Progenitor cell of endocrine pancreas (in vitro differentiated cells): ENCODE measurements at regions not wholly inside any gene's neighbourhood (a gene's known extent, or its start where the extent isn't known, plus 50 kb on each side); places are given as distances from the start of the nearest gene placed in this dataset.

Source experiments
- DNase-seq: peaks from one replicate; pipeline ENCODE4 v3.0.0; 2021; ENCODE audit warnings: low spot score; ENCODE audit not compliant: unreplicated experiment
- H3K27ac Mint-ChIP-seq: 2 replicates; pipeline ENCODE4 v1.8.0; 2021; ENCODE audit warnings: mild to moderate bottlenecking, moderate library complexity, mixed read lengths
- H3K27me3 Mint-ChIP-seq: 2 replicates; pipeline ENCODE4 v1.8.0; 2021; ENCODE audit warnings: mixed read lengths
- H3K36me3 Mint-ChIP-seq: 2 replicates; pipeline ENCODE4 v1.8.0; 2022; ENCODE audit warnings: mixed read lengths; ENCODE audit not compliant: insufficient read depth
- H3K4me1 Mint-ChIP-seq: 2 replicates; pipeline ENCODE4 v1.8.0; 2021; ENCODE audit warnings: low read depth, mixed read lengths
- H3K4me3 Mint-ChIP-seq: 2 replicates; pipeline ENCODE4 v1.8.0; 2021; ENCODE audit warnings: low read depth, mild to moderate bottlenecking, moderate library complexity, mixed read lengths
- H3K9me3 Mint-ChIP-seq: 2 replicates; pipeline ENCODE4 v1.8.0; 2021; ENCODE audit warnings: low read depth, mixed read lengths
- TF ChIP-seq, protein P1 (sequence below): fragments of 200-600 bp; sonication (generic); IDR thresholded peaks from one replicate; pipeline ENCODE4 v1.5.0; 2021; ENCODE audit warnings: antibody characterized with exemption, mild to moderate bottlenecking; ENCODE audit not compliant: unreplicated experiment

DNA sequence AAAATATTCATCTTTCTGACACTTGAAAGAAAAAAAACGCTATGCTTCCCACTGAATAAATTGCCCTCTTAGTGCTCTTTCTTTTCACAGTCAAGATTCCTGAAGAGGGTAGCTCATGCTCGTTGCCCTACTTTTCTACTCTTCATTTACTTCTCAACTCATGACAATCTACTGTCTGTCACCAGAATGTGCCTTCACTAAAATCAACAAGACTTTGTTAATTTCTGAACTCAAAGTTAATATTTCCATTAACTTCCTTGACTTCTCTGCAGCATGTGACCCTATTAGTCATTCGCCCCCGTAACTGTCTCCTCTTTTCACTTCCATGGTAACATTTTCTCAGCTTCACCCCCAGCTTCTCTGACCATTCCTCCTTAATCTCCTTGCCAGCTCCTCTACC, 98.9 kb upstream of the MAPRE2 start:
- TF ChIP-seq, protein P1, sequence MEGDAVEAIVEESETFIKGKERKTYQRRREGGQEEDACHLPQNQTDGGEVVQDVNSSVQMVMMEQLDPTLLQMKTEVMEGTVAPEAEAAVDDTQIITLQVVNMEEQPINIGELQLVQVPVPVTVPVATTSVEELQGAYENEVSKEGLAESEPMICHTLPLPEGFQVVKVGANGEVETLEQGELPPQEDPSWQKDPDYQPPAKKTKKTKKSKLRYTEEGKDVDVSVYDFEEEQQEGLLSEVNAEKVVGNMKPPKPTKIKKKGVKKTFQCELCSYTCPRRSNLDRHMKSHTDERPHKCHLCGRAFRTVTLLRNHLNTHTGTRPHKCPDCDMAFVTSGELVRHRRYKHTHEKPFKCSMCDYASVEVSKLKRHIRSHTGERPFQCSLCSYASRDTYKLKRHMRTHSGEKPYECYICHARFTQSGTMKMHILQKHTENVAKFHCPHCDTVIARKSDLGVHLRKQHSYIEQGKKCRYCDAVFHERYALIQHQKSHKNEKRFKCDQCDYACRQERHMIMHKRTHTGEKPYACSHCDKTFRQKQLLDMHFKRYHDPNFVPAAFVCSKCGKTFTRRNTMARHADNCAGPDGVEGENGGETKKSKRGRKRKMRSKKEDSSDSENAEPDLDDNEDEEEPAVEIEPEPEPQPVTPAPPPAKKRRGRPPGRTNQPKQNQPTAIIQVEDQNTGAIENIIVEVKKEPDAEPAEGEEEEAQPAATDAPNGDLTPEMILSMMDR, result no peak
- Mint-ChIP-seq H3K27me3 (no peaks in the 10 kb centered on the region), H3K9me3 (no peaks in the 10 kb centered on the region), H3K4me1 (peaks cover 4% of the 10 kb centered on the region), H3K27ac (no peak overlapping the region), H3K4me3 (no peak overlapping the region), H3K36me3 (no peaks in the 10 kb centered on the region)
- no peak for DNase-seq

DNA sequence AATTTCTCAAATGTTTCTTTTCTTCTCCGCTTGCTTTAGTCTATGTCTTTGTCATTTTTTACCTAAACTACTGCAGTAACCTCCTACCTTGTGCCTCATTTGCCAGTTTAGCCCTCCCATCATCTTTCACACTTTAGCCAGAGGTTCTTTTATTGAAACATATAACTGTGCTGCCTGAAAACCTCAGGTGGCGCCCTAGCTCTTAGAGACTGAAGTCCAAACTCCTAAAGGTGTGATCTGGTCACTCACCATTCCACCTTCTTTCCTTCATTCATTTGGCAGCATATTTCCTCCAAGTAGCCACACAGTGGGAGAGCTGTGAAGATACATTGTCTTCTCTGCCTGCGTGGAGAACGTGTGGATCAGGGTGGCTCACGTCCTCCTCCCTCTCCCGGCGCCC, 98.2 kb upstream of the MAPRE2 start:
- H3K27me3 Mint-ChIP-seq, result no peaks in the 10 kb centered on the region
- H3K36me3 Mint-ChIP-seq, result no peaks in the 10 kb centered on the region
- no peak overlapping the region for H3K4me3 Mint-ChIP-seq
- TF ChIP-seq, protein P1, result peak; percentile 9
- no peak for DNase-seq
- no peaks in the 10 kb centered on the region for H3K9me3 Mint-ChIP-seq
- peaks cover 4% of the 10 kb centered on the region for H3K4me1 Mint-ChIP-seq
- H3K27ac Mint-ChIP-seq, result no peak overlapping the region

DNA sequence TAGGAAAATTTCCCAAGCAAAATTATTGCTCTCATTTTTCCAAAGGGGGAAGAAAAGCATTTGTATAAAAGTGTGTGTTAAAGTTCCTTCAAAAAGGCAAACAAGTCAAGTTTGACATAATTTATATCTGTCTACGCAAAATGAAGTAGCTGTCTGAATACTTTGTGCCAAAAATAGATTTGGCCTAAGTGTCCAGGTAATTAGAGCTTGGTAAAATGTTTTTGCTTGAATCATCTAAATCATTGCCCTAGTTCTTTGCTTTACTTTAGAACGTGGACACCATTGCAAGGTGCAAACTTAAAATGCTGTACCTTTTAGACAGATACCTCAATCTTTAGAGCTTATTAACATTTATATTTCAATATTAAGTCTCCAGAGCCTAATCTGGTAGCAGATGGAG, 97.6 kb upstream of the MAPRE2 start:
- peaks cover 4% of the 10 kb centered on the region for H3K4me1 Mint-ChIP-seq
- H3K4me3 Mint-ChIP-seq, result no peak overlapping the region
- no peaks in the 10 kb centered on the region for H3K36me3 Mint-ChIP-seq
- no peak for DNase-seq
- no peaks in the 10 kb centered on the region for H3K27me3 Mint-ChIP-seq
- no peak overlapping the region for H3K27ac Mint-ChIP-seq
- TF ChIP-seq, protein P1, result no peak
- H3K9me3 Mint-ChIP-seq, result no peaks in the 10 kb centered on the region

DNA sequence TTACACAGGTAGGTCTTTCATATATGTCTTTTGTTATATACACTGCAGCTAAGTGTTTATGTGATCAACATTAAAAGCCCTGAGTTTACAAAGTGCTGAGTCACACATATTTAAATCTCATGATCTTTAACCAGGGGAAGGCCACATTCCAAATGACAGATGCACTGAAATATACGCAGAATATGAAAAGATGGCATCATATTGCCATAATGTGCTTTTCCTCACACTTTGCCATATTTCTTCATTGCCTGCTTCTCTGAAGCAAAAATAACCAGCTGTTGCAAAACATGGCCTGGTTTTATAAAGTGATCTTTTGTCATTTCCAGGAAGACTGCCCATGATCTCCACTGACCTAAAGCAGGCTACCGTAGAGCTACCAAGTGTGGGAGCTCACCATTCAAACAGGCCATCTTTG, 93.5 kb upstream of the MAPRE2 start:
- no peaks in the 10 kb centered on the region for H3K4me1 Mint-ChIP-seq
- H3K9me3 Mint-ChIP-seq, result no peaks in the 10 kb centered on the region
- no peaks in the 10 kb centered on the region for H3K27me3 Mint-ChIP-seq
- no peaks in the 10 kb centered on the region for H3K36me3 Mint-ChIP-seq
- H3K4me3 Mint-ChIP-seq, result no peak overlapping the region
- H3K27ac Mint-ChIP-seq, result no peak overlapping the region
- TF ChIP-seq, protein P1, result no peak
- no peak for DNase-seq

DNA sequence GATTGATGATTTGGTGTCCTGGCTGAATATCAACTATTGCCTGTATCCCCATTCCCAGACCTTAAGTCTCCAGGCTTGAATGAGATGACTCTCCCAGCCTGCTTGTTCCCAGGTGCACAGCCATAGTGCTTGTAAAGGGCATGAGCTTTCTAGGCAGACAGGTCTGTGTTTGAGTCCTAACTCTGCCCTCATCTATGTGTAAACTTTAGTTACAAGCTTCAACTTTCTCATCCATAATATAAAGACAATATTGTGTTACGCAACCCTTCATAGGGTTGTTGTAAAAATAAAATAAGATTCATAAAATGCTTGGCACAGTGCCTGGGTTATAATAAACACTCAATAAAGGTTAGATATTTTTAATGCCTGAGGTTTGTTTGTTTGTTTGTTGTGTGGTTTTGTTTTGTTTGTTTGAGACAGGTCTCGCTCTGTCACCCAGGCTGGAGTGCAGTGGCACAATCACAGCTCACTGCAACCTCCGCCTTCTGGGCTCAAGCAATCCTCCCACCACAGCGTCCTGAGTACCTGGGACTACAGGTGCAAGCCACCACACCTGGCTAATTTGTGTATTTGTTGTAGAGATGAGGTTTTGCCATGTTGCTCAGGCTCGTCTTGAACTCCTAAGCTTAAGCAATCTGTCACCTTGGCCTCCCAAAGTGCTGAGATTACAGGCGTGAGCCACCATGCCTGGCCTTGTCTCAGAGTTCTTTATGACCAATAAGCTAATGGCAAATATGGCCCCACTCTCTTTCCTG, 89.4 kb upstream of the MAPRE2 start:
- H3K27me3 Mint-ChIP-seq, result no peaks in the 10 kb centered on the region
- H3K4me1 Mint-ChIP-seq, result no peaks in the 10 kb centered on the region
- H3K27ac Mint-ChIP-seq, result no peak overlapping the region
- no peaks in the 10 kb centered on the region for H3K36me3 Mint-ChIP-seq
- H3K9me3 Mint-ChIP-seq, result peaks cover 6% of the 10 kb centered on the region
- TF ChIP-seq, protein P1, result no peak
- DNase-seq, result no peak
- H3K4me3 Mint-ChIP-seq, result no peak overlapping the region
